K562 (cell line): ENCODE measurements at regions not wholly inside any gene's neighbourhood (a gene's known extent, or its start where the extent isn't known, plus 50 kb on each side); places are given as distances from the start of the nearest gene placed in this dataset.

Experiments used
- ATAC-seq: fragments of 200-7000 bp; cut with Tn5 transposase; 3 replicates; pipeline ENCODE4 v1.9.1; 2020; ENCODE audit warnings: moderate library complexity
- BruUV-seq: library from RNA; stranded (reverse); fragments of 400-500 nt; replicated peaks from 2 replicates; lab custom pipeline; 2021; lab: Mats Ljungman, UMichigan
- CTCF ChIA-PET: fragments of 300-600 bp; formaldehyde crosslinking; extraction: SDS; loops from one replicate; lab custom pipeline; 2021; ENCODE audit warnings: low intra/inter-chr PET ratio; lab: Yijun Ruan, JAX
- POLR2A ChIA-PET: fragments of 300-600, 350-650 bp; sonication (Branson Sonifier 250); formaldehyde crosslinking; extraction: SDS; loops from one replicate; lab custom pipeline; 2021; ENCODE audit warnings: antibody characterized with exemption, inconsistent platforms; lab: Yijun Ruan, JAX
- DNase-seq, 4 experiments: peaks; one replicate each; pipeline versions ENCODE4 v3.0.0 to v3.0.0-alpha.2; 2011 to 2018; ENCODE audit warnings: low spot score in 3 of 4, mixed read lengths in 3 of 4; ENCODE audit errors: extremely low read depth in 1 of 4
- FAIRE-seq: peaks from 2 replicates; lab custom pipeline; 2011; peaks lifted over from hg19 to GRCh38; lab: Jason Lieb, UNC
- H2AFZ ChIP-seq: 2 replicates; pipeline ENCODE4 v1.6.0; 2011; ENCODE audit warnings: low read depth, low read length, control low read depth, inconsistent platforms
- H3K27ac ChIP-seq: fragments of 200-600 bp; 3 replicates; pipeline ENCODE4 v1.8.0; 2011; ENCODE audit warnings: low read depth, mild to moderate bottlenecking, control low read depth, inconsistent platforms, low read length, moderate library complexity, mixed read lengths; ENCODE audit errors: extremely low read depth
- H3K27me3 ChIP-seq, 2 experiments: fragments of 300-600 bp in 1 of 2; 2 replicates in 1 of 2; 3 replicates in 1 of 2; pipeline versions ENCODE4 v1.6.0 to v1.8.0; 2011; ENCODE audit warnings: inconsistent platforms in 2 of 2, low read length in 2 of 2, mild to moderate bottlenecking in 1 of 2, mixed read lengths in 1 of 2, moderate library complexity in 1 of 2; ENCODE audit not compliant: control insufficient read depth in 2 of 2, insufficient read depth in 2 of 2
- H3K36me3 ChIP-seq: fragments of 300-600 bp; 3 replicates; pipeline ENCODE4 v1.8.0; 2011; ENCODE audit warnings: mild to moderate bottlenecking, low read length, inconsistent platforms; ENCODE audit not compliant: control insufficient read depth, insufficient read depth
- H3K4me1 ChIP-seq, 2 experiments: fragments of 200-600 bp in 1 of 2; replicated peaks in 1 of 2; 2 replicates in 1 of 2; 3 replicates in 1 of 2; pipeline versions ENCODE4 v1.5.1 to v1.8.0; 2011; ENCODE audit warnings: inconsistent platforms in 2 of 2, low read length in 2 of 2, mild to moderate bottlenecking in 1 of 2, mixed read lengths in 1 of 2, moderate library complexity in 1 of 2; ENCODE audit not compliant: control insufficient read depth in 2 of 2, insufficient read depth in 2 of 2
- H3K4me2 ChIP-seq: 2 replicates; pipeline ENCODE4 v1.6.1; 2011; ENCODE audit warnings: low read length, control low read depth, inconsistent platforms, mixed read lengths; ENCODE audit not compliant: insufficient read depth
- H3K4me3 ChIP-seq: fragments of 200-600 bp; sonication (generic), shearing (Covaris generic); 2 replicates; pipeline ENCODE4 v1.5.1; 2016; ENCODE audit warnings: control low read depth, inconsistent platforms
- H3K79me2 ChIP-seq: fragments of 200-600 bp; 3 replicates; pipeline ENCODE4 v1.8.0; 2011; ENCODE audit warnings: low read length, inconsistent platforms; ENCODE audit not compliant: control insufficient read depth, insufficient read depth
- H3K9ac ChIP-seq, 2 experiments: 2 replicates each; pipeline versions ENCODE4 v1.6.0 to v1.6.1; 2011; ENCODE audit warnings: low read depth in 2 of 2, low read length in 2 of 2, control low read depth in 1 of 2, inconsistent platforms in 1 of 2, mild to moderate bottlenecking in 1 of 2, mixed read lengths in 1 of 2; ENCODE audit not compliant: insufficient read depth in 1 of 2
- H3K9me1 ChIP-seq: one replicate; pipeline ENCODE4 v1.6.0; 2011; ENCODE audit warnings: inconsistent platforms, mild to moderate bottlenecking, low read length, moderate library complexity; ENCODE audit not compliant: control insufficient read depth, insufficient read depth
- H3K9me3 ChIP-seq: replicated peaks from 2 replicates; pipeline ENCODE4 v1.5.1; 2011; ENCODE audit warnings: low read depth, low read length, inconsistent platforms; ENCODE audit not compliant: control insufficient read depth, insufficient read depth
- H4K20me1 ChIP-seq: replicated peaks from 2 replicates; pipeline ENCODE4 v1.6.1; 2011; ENCODE audit warnings: low read length, inconsistent platforms, mixed read lengths; ENCODE audit not compliant: control insufficient read depth, insufficient read depth
- ARID3A ChIP-seq: IDR thresholded peaks from 2 replicates; pipeline ENCODE4 v1.6.1; 2012; ENCODE audit warnings: low read depth, low read length, improper control_type of control experiment, borderline replicate concordance
- EP300 ChIP-seq: IDR thresholded peaks from 2 replicates; pipeline ENCODE4 v1.6.1; 2012; ENCODE audit warnings: low read length, improper control_type of control experiment
- NELFE ChIP-seq: IDR thresholded peaks from 2 replicates; pipeline ENCODE4 v1.6.1; 2011; ENCODE audit warnings: mild to moderate bottlenecking; ENCODE audit not compliant: insufficient read depth, insufficient read length
- PCBP1 ChIP-seq: fragments of 200-400 bp; formaldehyde crosslinking; IDR thresholded peaks from 2 replicates; pipeline ENCODE4 v1.6.1; 2018; ENCODE audit warnings: mild to moderate bottlenecking, low read depth, low read length; ENCODE audit not compliant: poor library complexity, severe bottlenecking
- SNIP1 ChIP-seq: fragments of 450-650 bp; IDR thresholded peaks from 2 replicates; pipeline ENCODE4 v1.7.1; 2017; ENCODE audit warnings: low read depth, mild to moderate bottlenecking
- TAF1 ChIP-seq: IDR thresholded peaks from 2 replicates; pipeline ENCODE4 v1.6.1; 2011; ENCODE audit warnings: mild to moderate bottlenecking, low read length, moderate library complexity; ENCODE audit not compliant: insufficient read depth, control insufficient read depth, severe bottlenecking; ENCODE audit errors: extremely low read depth
- ZNF384 ChIP-seq: IDR thresholded peaks from 2 replicates; pipeline ENCODE4 v1.6.1; 2012; ENCODE audit warnings: low read depth, low read length, improper control_type of control experiment
- WGBS: fragments of 100-300 bp; shearing (Covaris generic); methylation state at CpG from one replicate; pipeline ENCODE4 v1.1.6; 2016; ENCODE audit warnings: low coverage, mixed read lengths; ENCODE audit not compliant: insufficient coverage; ENCODE audit errors: missing lambda C conversion rate; 5-methylcytosine and 5-hydroxymethylcytosine counted together
- in situ Hi-C: fragments of 300-500 bp; cut with MboI; formaldehyde crosslinking; loops from 4 replicates; pipeline ENCODE4 v1.15.0; 2018; ENCODE audit warnings: inconsistent platforms, mixed read lengths
- intact Hi-C: fragments of 100-400 bp; cut with micrococcal nuclease; formaldehyde crosslinking; loops from 2 replicates; pipeline ENCODE4 v1.14.2; 2022

- Histone ChIP-seq H3K27me3 (peaks cover 2 to 7% of the 10 kb centered on the region in 2 experiments; a peak in 1 of 5 replicates), H3K9ac (no peak overlapping the region), H4K20me1 (no peaks in the 10 kb centered on the region), H3K4me2 (no peak overlapping the region), H3K27ac (no peak overlapping the region), H3K79me2 (no peaks in the 10 kb centered on the region), H3K4me3 (no peak overlapping the region), H3K9me1 (no peaks in the 10 kb centered on the region), H3K9me3 (no peaks in the 10 kb centered on the region), H3K4me1 (no peaks in the 10 kb centered on the region), H3K36me3 (no peaks in the 10 kb centered on the region), H2AFZ (no peak overlapping the region)
- ATAC-seq (no peak), DNase-seq (no peak), FAIRE-seq (no peak)
- ChIA-PET CTCF (no interaction called here), POLR2A (interaction anchor here (0.9 kb wide), 1 partner anchor 11 kb away, joined by 3 read pairs; no protein-coding TSS in a partner anchor)
- in situ Hi-C loops (no loop called here), intact Hi-C loops (no loop called here)
- TF ChIP-seq ZNF384 (no peak), TAF1 (no peak), ARID3A (no peak), SNIP1 (no peak), PCBP1 (no peak), EP300 (no peak), NELFE (no peak)
- WGBS, result 0% methylated on average over 5 of the region's 5 CpGs
- no TSS peak for BruUV-seq
Observed at GRCh38 chr16:80164966-80165550, 375.7 kb upstream of the DYNLRB2 start.
